SK-N-SH treated with all-trans-retinoic acid at 6 μM for 48 hours (cell line): ENCODE measurements at regions not wholly inside any gene's neighbourhood (a gene's known extent, or its start where the extent isn't known, plus 50 kb on each side); places are given as distances from the start of the nearest gene placed in this dataset.
"Not testable (repeated sequence)": the region's sequence is repeated elsewhere in the genome, so short reads cannot be mapped to it uniquely, and the experiment has no call there.

Source experiments
- ATAC-seq: fragments of 200-7000 bp; cut with Tn5 transposase; 3 replicates; pipeline ENCODE4 v1.9.1; 2020; ENCODE audit warnings: mild to moderate bottlenecking, moderate library complexity
- ARNTL ChIP-seq: fragments of 450-650 bp; formaldehyde crosslinking; IDR thresholded peaks from 2 replicates; pipeline ENCODE4 v1.5.0; 2020; ENCODE audit warnings: low read depth, mild to moderate bottlenecking, moderate library complexity, borderline replicate concordance
- BACH2 ChIP-seq: fragments of 250-450 bp; sonication (Bioruptor Pico); IDR thresholded peaks from 2 replicates; pipeline ENCODE4 v1.9.0; 2021; ENCODE audit warnings: mild to moderate bottlenecking, borderline replicate concordance
- CREB5 ChIP-seq: fragments of 250-450 bp; sonication (Bioruptor Pico); IDR thresholded peaks from 2 replicates; pipeline ENCODE4 v1.5.1; 2020; ENCODE audit warnings: low read depth, mild to moderate bottlenecking, moderate library complexity
- CSDC2 ChIP-seq: fragments of 250-450 bp; sonication (Bioruptor Pico); IDR thresholded peaks from 2 replicates; pipeline ENCODE4 v1.5.0; 2020; ENCODE audit warnings: mild to moderate bottlenecking, moderate library complexity
- CSRNP3 ChIP-seq: fragments of 250-450 bp; sonication (Bioruptor Pico); IDR thresholded peaks from 2 replicates; pipeline ENCODE4 v1.5.1; 2021; ENCODE audit warnings: mild to moderate bottlenecking, moderate library complexity
- ESRRG ChIP-seq: fragments of 250-450 bp; sonication (Bioruptor Pico); IDR thresholded peaks from 2 replicates; pipeline ENCODE4 v1.6.1; 2021; ENCODE audit warnings: mild to moderate bottlenecking
- ISL1 ChIP-seq: fragments of 250-450 bp; sonication (Bioruptor Pico); IDR thresholded peaks from 2 replicates; pipeline ENCODE4 v2.1.2; 2022; ENCODE audit warnings: mild to moderate bottlenecking, moderate library complexity
- PATZ1 ChIP-seq: fragments of 250-450 bp; sonication (Bioruptor Pico); IDR thresholded peaks from 2 replicates; pipeline ENCODE4 v1.8.0; 2020; ENCODE audit warnings: mild to moderate bottlenecking, moderate library complexity, borderline replicate concordance
- POU6F1 ChIP-seq: fragments of 250-450 bp; sonication (Bioruptor Pico); IDR thresholded peaks from 2 replicates; pipeline ENCODE4 v1.8.0; 2021; ENCODE audit warnings: low read depth, mild to moderate bottlenecking, moderate library complexity, borderline replicate concordance
- PPARA ChIP-seq: fragments of 250-450 bp; sonication (Bioruptor Pico); IDR thresholded peaks from 2 replicates; pipeline ENCODE4 v1.5.0; 2020; ENCODE audit warnings: mild to moderate bottlenecking, borderline replicate concordance
- SNAI2 ChIP-seq: fragments of 250-450 bp; sonication (Bioruptor Pico); IDR thresholded peaks from 2 replicates; pipeline ENCODE4 v1.5.0; 2020; ENCODE audit warnings: mild to moderate bottlenecking, moderate library complexity
- TCF4 ChIP-seq: fragments of 250-450 bp; sonication (Bioruptor Pico); IDR thresholded peaks from 2 replicates; pipeline ENCODE4 v1.8.0; 2021; ENCODE audit warnings: mild to moderate bottlenecking, moderate library complexity, borderline replicate concordance
- TOX ChIP-seq: fragments of 250-450 bp; sonication (Bioruptor Pico); IDR thresholded peaks from 2 replicates; pipeline ENCODE4 v1.8.0; 2021; ENCODE audit warnings: mild to moderate bottlenecking, moderate library complexity, borderline replicate concordance
- TSHZ2 ChIP-seq: fragments of 250-450 bp; sonication (Bioruptor Pico); IDR thresholded peaks from 2 replicates; pipeline ENCODE4 v1.5.0; 2020; ENCODE audit warnings: mild to moderate bottlenecking, moderate library complexity
- ZFP3 ChIP-seq: fragments of 250-450 bp; sonication (Bioruptor Pico); IDR thresholded peaks from 2 replicates; pipeline ENCODE4 v1.5.0; 2020; ENCODE audit warnings: mild to moderate bottlenecking, moderate library complexity
- ZFP30 ChIP-seq: fragments of 450-650 bp; formaldehyde crosslinking; IDR thresholded peaks from 2 replicates; pipeline ENCODE4 v1.5.0; 2022; ENCODE audit warnings: mild to moderate bottlenecking, moderate library complexity
- ZNF565 ChIP-seq: fragments of 450-650 bp; formaldehyde crosslinking; conservative IDR thresholded peaks from 2 replicates; pipeline ENCODE4 v1.5.0; 2020; ENCODE audit warnings: low read depth, mild to moderate bottlenecking, moderate library complexity
- ZNF70 ChIP-seq: fragments of 450-650 bp; formaldehyde crosslinking; IDR thresholded peaks from 2 replicates; pipeline ENCODE4 v1.5.0; 2020; ENCODE audit warnings: mild to moderate bottlenecking, moderate library complexity
- ZNF8 ChIP-seq: fragments of 450-650 bp; formaldehyde crosslinking; IDR thresholded peaks from 2 replicates; pipeline ENCODE4 v1.5.0; 2020; ENCODE audit warnings: mild to moderate bottlenecking, moderate library complexity

GRCh38 chr16:22648941-22649340 lies 138.2 kb downstream of the NPIPB5 start (continued):
- TF ChIP-seq CREB5, result no peak
- no peak for TF ChIP-seq TSHZ2 (CRISPR knock-in tag)

- not testable (repeated sequence) for ATAC-seq
Measured at GRCh38 chr16:22651111-22651817, 140.6 kb downstream of the NPIPB5 start.

- ATAC-seq, result no peak
- no peak for TF ChIP-seq ARNTL (CRISPR knock-in tag)
- no peak for TF ChIP-seq TOX (CRISPR knock-in tag)
- TF ChIP-seq ZNF8 (CRISPR knock-in tag), result no peak
- TF ChIP-seq CSRNP3, result no peak
Measured at GRCh38 chr16:22652463-22652845, 141.8 kb downstream of the NPIPB5 start.

- TF ChIP-seq ESRRG (no peak), PPARA (CRISPR knock-in tag) (no peak), CSDC2 (CRISPR knock-in tag) (no peak), ZNF565 (no peak), SNAI2 (CRISPR knock-in tag) (no peak), BACH2 (CRISPR knock-in tag) (no peak), PATZ1 (CRISPR knock-in tag) (no peak), CSRNP3 (no peak), ZFP30 (no peak), POU6F1 (CRISPR knock-in tag) (no peak), ISL1 (CRISPR knock-in tag) (no peak), TCF4 (CRISPR knock-in tag) (no peak), TOX (CRISPR knock-in tag) (no peak), ZFP3 (CRISPR knock-in tag) (no peak), ZNF70 (CRISPR knock-in tag) (no peak), ARNTL (CRISPR knock-in tag) (no peak)
- ATAC-seq, result no peak
Measured at GRCh38 chr16:22653876-22654275, 143.2 kb downstream of the NPIPB5 start.

- ATAC-seq, result not testable (repeated sequence)
Measured at GRCh38 chr16:22656573-22656972, 145.9 kb downstream of the NPIPB5 start.
